Testis (tissue), 2 donors: ENCODE measurements at regions not wholly inside any gene's neighbourhood (a gene's known extent, or its start where the extent isn't known, plus 50 kb on each side); places are given as distances from the start of the nearest gene placed in this dataset.

Source experiments
- DNase-seq: peaks from one replicate; pipeline ENCODE4 v3.0.0-alpha.2; 2019
- H3K27ac ChIP-seq, 2 donors: fragments of 200-600 bp; sonication (generic); one replicate each; pipeline ENCODE4 v1.5.1; 2019
- H3K27me3 ChIP-seq: fragments of 200-600 bp; sonication (generic); one replicate; pipeline ENCODE4 v1.5.1; 2019
- H3K36me3 ChIP-seq: fragments of 200-600 bp; sonication (generic); one replicate; pipeline ENCODE4 v1.5.1; 2017; ENCODE audit warnings: low read depth; ENCODE audit errors: missing control alignments
- H3K4me1 ChIP-seq: fragments of 200-600 bp; sonication (generic); one replicate; pipeline ENCODE4 v1.5.1; 2019
- H3K4me3 ChIP-seq, 2 donors: fragments of 200-600 bp; sonication (generic); one replicate each; pipeline ENCODE4 v1.5.1; 2017 to 2019
- H3K9me3 ChIP-seq: fragments of 200-600 bp; sonication (generic); one replicate; pipeline ENCODE4 v1.5.1; 2017
- CTCF ChIP-seq, 3 experiments: fragments of 450-650 bp in 2 of 3; fragments of 200-600 bp in 1 of 3; sonication (generic) in 1 of 3; IDR thresholded peaks; one replicate each; pipeline ENCODE4 v1.5.1; 2016 to 2019; ENCODE audit warnings: antibody characterized with exemption in 3 of 3, mild to moderate bottlenecking in 2 of 3, moderate library complexity in 1 of 3
- POLR2A ChIP-seq: fragments of 450-650 bp; IDR thresholded peaks from one replicate; pipeline ENCODE4 v1.6.1; 2017; ENCODE audit warnings: antibody characterized with exemption, mild to moderate bottlenecking, moderate library complexity
- WGBS, 2 donors: methylation state at CpG; one replicate each; pipeline ENCODE4 v1.1.5; 2018; 5-methylcytosine and 5-hydroxymethylcytosine counted together
- intact Hi-C: fragments of 100-400 bp; cut with DNase I; formaldehyde crosslinking; loops from one replicate; pipeline ENCODE4 v1.15.1; 2023; ENCODE audit warnings: low total_unique reads

- H3K27me3 ChIP-seq, result no peaks in the 10 kb centered on the region
- no peaks in the 10 kb centered on the region for H3K9me3 ChIP-seq
- intact Hi-C loops, result no loop called here
- WGBS, 2 donors, result 34 to 39% methylated on average over 9 of the region's 9 CpGs
- no peak overlapping the region for H3K27ac ChIP-seq
- H3K4me3 ChIP-seq, result no peak overlapping the region
- H3K36me3 ChIP-seq, result no peaks in the 10 kb centered on the region
- H3K4me1 ChIP-seq, result no peaks in the 10 kb centered on the region
- no peak for DNase-seq
- TF ChIP-seq POLR2A (no peak), CTCF (IDR thresholded peaks at IDR 0.05) (no peak)
Observed at GRCh38 chr11:134734141-134734845, 322.3 kb upstream of the B3GAT1 start.

GRCh38 chr11:134733646-134734045 lies 321.6 kb upstream of the B3GAT1 start:
- Histone ChIP-seq H3K27me3 (no peaks in the 10 kb centered on the region), H3K4me1 (no peaks in the 10 kb centered on the region), H3K27ac (no peak overlapping the region), H3K9me3 (no peaks in the 10 kb centered on the region), H3K4me3 (no peak overlapping the region), H3K36me3 (no peaks in the 10 kb centered on the region)
- intact Hi-C loops, result no loop called here
- 61 to 63% methylated on average over 7 to 9 of the region's 9 CpGs for WGBS, 2 donors
- TF ChIP-seq POLR2A (no peak), CTCF (IDR thresholded peaks at IDR 0.05) (no peak)
- no peak for DNase-seq

GRCh38 chr11:134731213-134731961 lies 319.3 kb upstream of the B3GAT1 start:
- intact Hi-C loops, result no loop called here
- no peaks in the 10 kb centered on the region for H3K36me3 ChIP-seq
- H3K4me1 ChIP-seq, result no peaks in the 10 kb centered on the region
- no peak overlapping the region for H3K27ac ChIP-seq
- no peak overlapping the region for H3K4me3 ChIP-seq
- TF ChIP-seq CTCF (IDR thresholded peaks at IDR 0.05) (no peak), POLR2A (no peak)
- no peaks in the 10 kb centered on the region for H3K27me3 ChIP-seq
- DNase-seq, result no peak
- 56 to 74% methylated on average over 9 of the region's 9 CpGs for WGBS, 2 donors
- no peaks in the 10 kb centered on the region for H3K9me3 ChIP-seq

GRCh38 chr11:134730561-134731212 lies 318.6 kb upstream of the B3GAT1 start:
- no peaks in the 10 kb centered on the region for H3K27me3 ChIP-seq
- no peak for DNase-seq
- H3K4me3 ChIP-seq, result no peak overlapping the region
- intact Hi-C loops, result no loop called here
- H3K4me1 ChIP-seq, result no peaks in the 10 kb centered on the region
- TF ChIP-seq POLR2A (no peak), CTCF (IDR thresholded peaks at IDR 0.05) (no peak)
- H3K9me3 ChIP-seq, result no peaks in the 10 kb centered on the region
- WGBS, 2 donors, result 66 to 75% methylated on average over 5 of the region's 5 CpGs
- H3K36me3 ChIP-seq, result no peaks in the 10 kb centered on the region
- H3K27ac ChIP-seq, result no peak overlapping the region
